ENCODE measurements at regions not wholly inside any gene's neighbourhood (a gene's known extent, or its start where the extent isn't known, plus 50 kb on each side); places are given as distances from the start of the nearest gene placed in this dataset.

DNA sequence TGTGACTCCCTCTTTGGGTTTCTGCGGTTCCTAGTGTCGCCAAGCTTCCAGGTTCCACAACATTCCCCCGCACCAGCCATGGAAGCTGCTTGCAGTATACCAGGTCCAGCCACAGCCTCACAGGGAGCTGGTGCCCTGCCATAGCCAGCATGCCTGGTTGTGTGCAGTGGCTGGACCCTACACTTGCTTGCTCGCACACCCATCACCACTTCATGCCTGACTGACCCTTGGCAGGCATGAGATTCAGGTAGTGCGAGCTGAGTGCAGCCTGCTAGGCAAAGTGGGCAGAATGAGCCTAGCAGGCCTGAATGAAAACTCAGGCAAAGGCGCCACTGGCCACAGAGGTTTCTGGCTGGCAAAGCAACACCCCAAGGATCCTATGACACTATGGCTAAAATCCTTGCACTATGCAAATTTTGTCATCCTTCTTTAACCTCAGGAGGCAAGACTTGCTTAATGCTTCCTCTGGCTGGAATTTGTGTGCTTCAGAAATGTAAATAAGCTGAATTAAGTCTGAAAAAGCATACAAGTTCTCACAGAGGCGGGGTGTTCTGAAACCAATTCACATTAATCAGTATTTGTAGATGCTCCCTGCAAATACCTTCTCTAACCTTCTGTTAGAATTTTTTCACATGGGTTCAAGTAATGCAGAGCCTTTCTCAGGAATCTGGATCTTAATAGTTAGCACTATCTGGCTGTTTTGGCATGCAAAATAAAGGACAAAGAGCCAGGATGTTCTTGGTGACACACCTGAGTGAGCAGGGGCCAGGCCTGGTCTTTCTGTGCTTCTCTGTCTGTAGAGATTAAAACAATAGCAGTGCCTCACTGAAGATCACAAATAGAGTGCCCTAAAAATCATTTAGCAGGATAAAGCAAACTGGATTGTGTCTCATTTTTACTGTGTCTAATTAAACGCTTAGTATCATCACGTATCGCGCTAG lies 256.9 kb downstream of the GPATCH2 start:
- Mint-ChIP-seq H3K4me3 (no peak overlapping the region), H3K27me3 (no peaks in the 10 kb centered on the region), H3K9me3 (peaks cover 15% of the 10 kb centered on the region), H3K36me3 (ENCODE audit: low read depth) (no peaks in the 10 kb centered on the region), H3K27ac (no peak overlapping the region), H3K4me1 (ENCODE audit: low read depth) (peaks cover 3% of the 10 kb centered on the region)
- DNase-seq, result no peak

DNA sequence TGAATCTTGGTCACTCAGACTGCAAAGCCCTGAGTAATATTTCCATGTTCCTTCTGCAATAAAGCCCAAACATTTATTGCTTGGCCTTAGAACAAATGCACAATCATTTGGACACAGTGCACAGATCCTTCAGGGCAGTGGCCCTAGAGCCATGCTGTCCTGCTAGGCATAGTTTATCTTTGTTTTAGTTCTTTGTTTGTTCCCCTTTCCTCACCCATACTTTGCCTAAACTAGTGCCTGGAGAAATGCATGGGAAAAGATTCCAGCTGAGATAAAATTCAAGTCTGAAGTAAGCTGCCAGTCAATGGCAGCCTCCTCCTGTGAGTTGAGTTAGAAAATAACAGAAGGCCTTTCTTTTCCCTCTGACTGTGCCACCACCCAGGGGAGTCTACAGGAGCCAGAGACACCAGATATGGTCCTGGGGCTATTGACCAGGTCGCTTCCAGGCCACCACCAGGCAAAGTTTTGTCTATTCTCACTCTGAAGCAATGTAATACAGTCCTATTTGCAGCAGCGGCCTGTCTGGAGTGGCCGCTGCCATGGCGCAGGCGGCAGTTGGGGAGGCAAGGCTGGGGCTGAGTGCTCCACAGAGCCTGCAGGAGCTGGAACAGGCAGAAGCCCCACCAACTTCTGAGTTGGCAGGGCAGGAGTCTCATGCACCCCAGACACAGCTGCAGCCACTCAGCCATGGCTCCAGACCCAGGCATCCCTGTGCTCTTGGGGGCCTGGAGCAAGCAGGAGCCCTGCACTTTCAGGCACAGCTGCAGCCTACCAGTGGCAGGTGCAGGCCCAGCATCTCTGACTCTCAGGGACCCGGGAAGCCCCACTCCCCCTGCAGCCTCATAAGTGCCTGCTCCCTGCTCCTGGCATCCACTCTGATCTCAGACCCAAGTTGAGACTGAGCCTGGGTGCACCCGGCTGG lies 258.6 kb downstream of the GPATCH2 start:
- H3K4me1 Mint-ChIP-seq (ENCODE audit: low read depth), result peaks cover 3% of the 10 kb centered on the region
- H3K4me3 Mint-ChIP-seq, result no peak overlapping the region
- no peaks in the 10 kb centered on the region for H3K27me3 Mint-ChIP-seq
- DNase-seq, result no peak
- no peak overlapping the region for H3K27ac Mint-ChIP-seq
- peaks cover 6% of the 10 kb centered on the region for H3K9me3 Mint-ChIP-seq
- no peaks in the 10 kb centered on the region for H3K36me3 Mint-ChIP-seq (ENCODE audit: low read depth)

DNA sequence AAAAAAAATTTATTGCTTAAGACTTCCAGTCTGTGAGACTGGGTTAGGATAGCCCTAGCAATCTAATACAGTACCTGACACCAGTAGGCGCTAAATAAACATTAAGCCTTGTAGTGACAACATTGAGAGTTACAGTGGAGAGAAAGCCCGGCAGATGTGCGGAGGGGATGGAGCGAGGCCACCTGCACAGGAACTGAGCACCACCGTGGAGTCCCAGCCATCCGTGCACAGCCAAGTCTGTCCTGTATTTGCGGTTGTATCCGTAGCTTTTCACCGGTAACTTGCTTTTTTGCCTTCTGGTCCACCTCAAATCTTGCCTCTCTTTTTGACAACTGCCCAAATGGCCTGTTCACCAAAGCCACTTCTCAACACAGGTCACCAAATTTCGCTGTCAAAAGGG lies 260.1 kb downstream of the GPATCH2 start:
- H3K27me3 Mint-ChIP-seq, result no peaks in the 10 kb centered on the region
- H3K4me3 Mint-ChIP-seq, result no peak overlapping the region
- peaks cover 3% of the 10 kb centered on the region for H3K4me1 Mint-ChIP-seq (ENCODE audit: low read depth)
- DNase-seq, result no peak
- no peak overlapping the region for H3K27ac Mint-ChIP-seq
- no peaks in the 10 kb centered on the region for H3K9me3 Mint-ChIP-seq
- no peaks in the 10 kb centered on the region for H3K36me3 Mint-ChIP-seq (ENCODE audit: low read depth)

DNA sequence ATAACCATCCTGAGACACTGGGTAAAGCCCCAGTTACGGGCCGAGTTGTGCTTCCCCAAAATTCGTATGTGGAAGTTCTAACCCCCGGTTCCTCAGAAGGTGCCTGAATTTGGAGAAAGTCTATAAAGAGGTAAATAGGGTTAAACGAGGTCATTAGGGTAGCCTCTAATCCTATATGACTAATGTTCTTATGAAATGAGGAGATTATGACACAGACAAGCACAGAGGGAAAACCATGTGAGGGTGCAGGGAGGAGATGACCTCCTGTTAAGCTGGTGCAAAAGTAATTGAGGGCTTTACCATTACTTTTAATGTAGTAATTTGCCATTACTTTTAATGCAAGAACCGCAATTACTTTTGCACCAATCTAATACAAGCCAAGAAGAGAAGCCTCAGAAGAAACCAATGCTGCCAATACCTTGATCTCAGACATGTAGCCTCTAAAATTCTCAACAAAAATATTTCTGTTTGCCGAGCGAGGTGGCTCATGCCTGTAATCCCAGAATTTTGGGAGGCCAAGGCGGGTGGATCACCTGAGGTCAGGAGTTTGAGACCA lies 260.8 kb downstream of the GPATCH2 start:
- H3K4me1 Mint-ChIP-seq (ENCODE audit: low read depth), result peaks cover 3% of the 10 kb centered on the region
- no peaks in the 10 kb centered on the region for H3K27me3 Mint-ChIP-seq
- no peaks in the 10 kb centered on the region for H3K36me3 Mint-ChIP-seq (ENCODE audit: low read depth)
- no peak overlapping the region for H3K27ac Mint-ChIP-seq
- no peak for DNase-seq
- no peaks in the 10 kb centered on the region for H3K9me3 Mint-ChIP-seq
- no peak overlapping the region for H3K4me3 Mint-ChIP-seq

DNA sequence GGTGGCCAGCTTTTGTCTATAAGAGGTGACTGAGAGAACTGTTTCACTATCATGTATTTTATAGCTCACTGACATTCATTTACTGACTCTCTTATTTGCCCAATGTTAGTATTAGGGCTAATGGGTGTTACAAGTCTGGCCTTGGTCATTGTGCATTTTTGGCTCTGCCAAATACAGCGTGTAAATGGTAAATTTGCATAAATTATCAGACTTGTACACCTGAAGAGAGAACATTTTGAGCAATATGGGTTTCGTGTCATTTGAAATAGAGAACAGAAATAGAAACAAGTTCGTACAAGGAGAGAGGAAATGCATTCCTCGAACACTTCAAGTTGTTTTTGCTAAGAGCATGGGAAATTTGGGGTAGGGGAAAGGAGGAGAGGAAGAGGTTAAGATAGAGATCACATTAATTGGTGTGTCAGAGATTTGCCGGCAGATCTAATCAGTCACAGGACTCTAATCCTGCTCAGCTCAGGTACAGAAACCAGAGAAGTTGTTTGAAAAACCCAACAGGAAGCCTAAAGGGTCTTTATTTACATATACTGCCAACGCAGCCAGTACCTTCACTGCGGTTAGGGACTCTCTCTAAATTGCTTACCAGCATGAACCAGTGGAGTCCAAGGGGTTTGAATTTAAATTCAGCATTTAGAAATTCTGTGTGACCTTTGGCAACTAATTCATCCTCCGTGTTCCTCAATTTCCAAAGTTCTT lies 261.5 kb downstream of the GPATCH2 start:
- H3K4me3 Mint-ChIP-seq, result no peak overlapping the region
- H3K9me3 Mint-ChIP-seq, result no peaks in the 10 kb centered on the region
- H3K36me3 Mint-ChIP-seq (ENCODE audit: low read depth), result no peaks in the 10 kb centered on the region
- no peaks in the 10 kb centered on the region for H3K27me3 Mint-ChIP-seq
- no peak for DNase-seq
- H3K27ac Mint-ChIP-seq, result no peak overlapping the region
- H3K4me1 Mint-ChIP-seq (ENCODE audit: low read depth), result peaks cover 3% of the 10 kb centered on the region

DNA sequence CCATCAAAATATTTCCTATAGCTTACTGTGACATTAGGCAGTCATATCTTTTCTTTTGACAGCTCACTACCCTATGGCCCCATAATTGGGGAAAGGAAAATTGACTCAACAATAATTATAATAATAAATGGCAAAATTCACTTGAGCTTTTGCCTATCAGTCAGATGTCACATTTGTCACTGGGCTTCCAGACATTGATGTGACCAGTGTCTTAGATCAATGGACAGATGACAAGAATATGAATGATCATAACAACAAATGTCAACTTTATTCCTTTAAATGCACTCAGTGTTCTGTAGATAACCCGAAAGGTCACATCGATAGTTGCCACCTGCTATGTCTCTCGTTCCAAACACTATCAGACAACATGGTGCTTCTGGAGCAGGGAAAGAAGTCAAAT lies 266.7 kb downstream of the GPATCH2 start:
- Mint-ChIP-seq H3K4me1 (ENCODE audit: low read depth) (no peaks in the 10 kb centered on the region), H3K27ac (no peak overlapping the region), H3K27me3 (no peaks in the 10 kb centered on the region), H3K36me3 (ENCODE audit: low read depth) (no peaks in the 10 kb centered on the region), H3K4me3 (no peak overlapping the region), H3K9me3 (peaks cover 3% of the 10 kb centered on the region)
- DNase-seq, result no peak

DNA sequence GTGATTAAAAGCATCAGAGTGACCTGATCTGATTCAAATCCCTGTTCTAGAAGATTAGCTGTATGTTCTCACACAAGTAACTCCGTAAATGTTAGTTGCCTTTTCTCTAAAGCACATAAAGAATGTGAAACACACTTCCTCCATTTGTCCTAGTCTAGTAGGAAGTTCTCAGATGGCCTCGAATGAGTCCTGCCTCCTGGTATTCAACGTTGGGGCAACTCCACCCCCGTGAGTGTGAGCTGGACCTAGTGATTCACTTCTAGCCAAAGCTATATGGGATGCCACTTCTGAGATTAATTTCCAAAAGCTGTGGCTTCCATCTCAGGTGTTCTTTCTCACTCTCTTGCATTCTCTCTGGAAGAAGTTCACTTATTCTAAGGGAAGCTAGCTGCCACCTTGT lies 267.6 kb downstream of the GPATCH2 start:
- Mint-ChIP-seq H3K27ac (no peak overlapping the region), H3K36me3 (ENCODE audit: low read depth) (no peaks in the 10 kb centered on the region), H3K4me3 (no peak overlapping the region), H3K27me3 (no peaks in the 10 kb centered on the region), H3K4me1 (ENCODE audit: low read depth) (no peaks in the 10 kb centered on the region), H3K9me3 (peaks cover 3% of the 10 kb centered on the region)
- DNase-seq, result no peak

DNA sequence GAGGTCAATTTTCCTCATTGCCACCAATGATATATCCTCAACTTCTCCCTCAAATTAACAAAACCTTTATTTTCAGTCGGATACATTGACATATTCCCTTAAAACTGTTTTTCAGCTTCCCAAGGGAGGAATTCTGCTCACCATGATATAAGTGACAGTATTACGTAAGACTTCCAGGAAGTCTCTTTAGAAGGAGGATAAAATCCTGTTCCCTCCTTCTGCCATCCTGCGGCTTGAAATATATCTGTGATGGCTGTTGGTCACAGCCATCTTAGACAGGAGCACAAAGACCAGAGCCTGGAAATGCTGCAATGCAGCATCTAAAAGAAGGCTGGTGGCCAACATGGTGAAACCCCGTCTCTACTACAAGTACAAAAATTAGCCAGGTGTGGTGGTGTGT lies 270.4 kb downstream of the GPATCH2 start:
- H3K27me3 Mint-ChIP-seq, result no peaks in the 10 kb centered on the region
- H3K4me3 Mint-ChIP-seq, result no peak overlapping the region
- no peaks in the 10 kb centered on the region for H3K36me3 Mint-ChIP-seq (ENCODE audit: low read depth)
- H3K27ac Mint-ChIP-seq, result no peak overlapping the region
- no peaks in the 10 kb centered on the region for H3K4me1 Mint-ChIP-seq (ENCODE audit: low read depth)
- no peak for DNase-seq
- peaks cover 3% of the 10 kb centered on the region for H3K9me3 Mint-ChIP-seq

DNA sequence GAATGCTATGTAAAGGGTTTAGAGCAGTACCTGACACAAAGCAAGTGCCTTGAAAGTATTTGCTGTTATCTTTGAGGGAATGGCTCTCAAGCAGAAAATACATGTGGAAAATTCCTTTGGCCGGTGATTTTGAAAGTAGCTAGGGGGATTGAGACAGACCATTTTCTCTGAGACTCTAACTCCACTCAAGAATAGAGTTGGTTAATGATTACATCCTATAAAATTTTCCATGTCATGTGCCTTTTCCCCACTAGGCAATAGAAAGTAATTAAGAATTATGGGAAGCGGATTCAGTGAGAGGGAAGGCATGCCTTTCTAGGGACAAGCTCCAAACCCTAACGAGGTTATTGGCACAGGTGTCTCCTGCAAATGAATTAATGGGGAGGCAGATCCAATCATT lies 276.0 kb downstream of the GPATCH2 start:
- Mint-ChIP-seq H3K27me3 (no peaks in the 10 kb centered on the region), H3K4me3 (no peak overlapping the region), H3K4me1 (ENCODE audit: low read depth) (no peaks in the 10 kb centered on the region), H3K27ac (no peak overlapping the region), H3K9me3 (no peaks in the 10 kb centered on the region), H3K36me3 (ENCODE audit: low read depth) (no peaks in the 10 kb centered on the region)
- DNase-seq, result no peak

DNA sequence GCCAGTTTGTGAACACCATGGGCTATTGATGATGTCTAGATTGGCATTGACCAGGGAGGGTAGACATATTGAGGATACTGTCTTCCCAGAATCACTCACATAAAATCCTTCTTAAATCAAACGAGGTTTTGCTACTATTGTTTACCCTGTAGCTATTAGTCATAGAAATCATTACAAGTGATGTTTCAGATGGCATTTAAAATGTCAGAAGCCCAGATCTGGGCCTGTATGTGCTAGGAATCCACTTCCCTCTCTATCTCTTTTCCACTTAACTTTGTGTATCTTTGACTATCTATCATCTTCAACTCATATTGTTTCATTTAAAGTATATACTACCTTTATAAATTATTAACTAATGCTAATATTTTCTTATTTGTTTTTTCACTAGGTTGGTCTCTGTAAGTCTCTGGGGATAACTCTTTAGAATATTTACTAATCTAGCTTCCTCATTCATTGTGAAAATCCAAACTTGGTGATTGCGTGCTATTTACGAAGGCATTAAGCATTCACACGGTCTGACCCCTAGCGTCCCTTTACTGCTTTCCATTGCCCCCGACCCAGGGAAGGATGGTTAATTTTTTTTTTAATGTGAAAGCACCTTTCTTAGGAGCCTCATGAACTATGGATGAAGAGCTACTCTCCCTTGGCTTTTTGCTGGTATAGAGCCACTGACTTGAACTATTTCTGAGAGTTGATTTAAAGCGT lies 281.8 kb downstream of the GPATCH2 start:
- H3K27me3 Mint-ChIP-seq, result no peaks in the 10 kb centered on the region
- no peaks in the 10 kb centered on the region for H3K36me3 Mint-ChIP-seq (ENCODE audit: low read depth)
- H3K4me1 Mint-ChIP-seq (ENCODE audit: low read depth), result no peaks in the 10 kb centered on the region
- H3K9me3 Mint-ChIP-seq, result peaks cover 4% of the 10 kb centered on the region
- DNase-seq, result no peak
- no peak overlapping the region for H3K27ac Mint-ChIP-seq
- no peak overlapping the region for H3K4me3 Mint-ChIP-seq

DNA sequence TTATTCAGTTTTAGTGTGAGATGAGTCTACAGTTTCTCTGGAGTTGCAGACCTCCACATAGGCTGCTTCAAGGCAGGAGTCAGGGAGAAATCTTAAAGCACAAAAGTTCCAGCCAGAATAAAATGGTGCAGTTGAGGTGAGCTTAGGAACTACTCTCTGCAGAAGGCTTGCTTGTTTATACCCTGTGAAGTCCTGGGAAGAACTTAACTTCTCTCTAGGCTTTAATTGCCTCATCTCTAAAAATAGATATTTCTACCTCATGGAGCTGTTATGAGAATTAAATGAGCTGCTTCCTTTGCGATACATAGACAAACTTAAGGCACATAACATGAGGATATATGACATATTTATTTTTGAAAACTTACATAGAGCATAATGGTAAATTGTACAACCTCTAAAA lies 286.2 kb downstream of the GPATCH2 start:
- Mint-ChIP-seq H3K9me3 (peaks cover 4% of the 10 kb centered on the region), H3K36me3 (ENCODE audit: low read depth) (no peaks in the 10 kb centered on the region), H3K27me3 (no peaks in the 10 kb centered on the region), H3K27ac (no peak overlapping the region), H3K4me1 (ENCODE audit: low read depth) (no peaks in the 10 kb centered on the region), H3K4me3 (no peak overlapping the region)
- DNase-seq, result no peak

DNA sequence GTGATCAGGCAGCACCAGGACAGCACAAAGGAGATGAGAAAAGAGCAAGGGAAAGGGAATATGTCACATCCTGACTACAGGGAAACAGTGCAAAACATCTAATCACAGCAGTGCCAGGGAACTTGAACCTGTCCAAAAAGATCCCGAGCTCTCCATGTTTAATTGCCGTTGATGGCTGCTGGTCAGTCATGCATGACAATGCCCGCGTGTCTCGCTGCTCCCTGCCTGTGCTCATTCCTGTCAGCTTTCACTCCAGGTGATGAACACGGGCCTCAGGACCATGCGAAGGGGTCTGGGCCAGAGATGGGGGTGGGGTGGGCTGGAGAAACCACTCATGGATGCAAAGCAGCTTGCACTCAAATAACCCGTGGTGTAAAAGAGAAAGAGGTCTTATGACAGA lies 287.0 kb downstream of the GPATCH2 start:
- Mint-ChIP-seq H3K4me1 (ENCODE audit: low read depth) (no peaks in the 10 kb centered on the region), H3K27ac (no peak overlapping the region), H3K27me3 (no peaks in the 10 kb centered on the region), H3K9me3 (peaks cover 4% of the 10 kb centered on the region), H3K4me3 (no peak overlapping the region), H3K36me3 (ENCODE audit: low read depth) (no peaks in the 10 kb centered on the region)
- no peak for DNase-seq

DNA sequence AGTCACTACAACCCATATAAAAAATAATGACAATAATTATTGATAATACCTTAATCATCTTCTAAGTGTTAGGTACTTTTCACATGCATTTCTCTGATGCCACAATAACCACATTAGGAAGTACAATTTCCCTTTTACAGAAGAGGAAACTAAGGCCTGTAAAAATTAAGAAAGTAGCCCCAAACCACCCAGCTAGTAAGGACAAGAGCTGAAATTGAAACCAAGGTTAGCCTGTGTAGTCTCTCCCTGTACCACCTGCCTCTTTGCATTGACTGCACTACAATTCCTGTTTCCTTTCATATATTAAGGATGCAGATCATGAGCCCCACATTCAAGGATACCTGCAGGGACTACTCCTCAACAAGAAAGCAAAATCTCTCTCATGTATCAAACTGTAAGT lies 288.8 kb downstream of the GPATCH2 start:
- Mint-ChIP-seq H3K9me3 (no peaks in the 10 kb centered on the region), H3K27me3 (no peaks in the 10 kb centered on the region), H3K4me3 (no peak overlapping the region), H3K4me1 (ENCODE audit: low read depth) (no peaks in the 10 kb centered on the region), H3K36me3 (ENCODE audit: low read depth) (no peaks in the 10 kb centered on the region), H3K27ac (no peak overlapping the region)
- no peak for DNase-seq

DNA sequence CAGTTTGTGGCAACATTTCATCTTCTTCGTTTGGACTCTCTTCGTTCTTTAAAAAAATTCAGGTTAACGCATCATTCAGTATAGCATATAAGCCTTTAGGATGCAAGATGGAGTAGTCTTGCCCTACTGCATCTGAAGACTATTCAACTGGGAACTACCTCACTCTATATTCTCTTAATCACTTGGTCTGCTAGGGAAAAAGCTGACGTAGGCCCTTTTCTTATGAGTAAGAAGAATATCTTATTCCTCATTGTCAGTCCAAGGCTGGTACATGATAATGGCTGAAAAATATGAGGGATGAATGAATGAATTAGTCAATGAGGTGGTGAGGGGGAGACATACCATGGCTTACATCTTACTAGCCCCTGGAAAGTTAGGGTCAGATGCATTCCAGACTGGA lies 294.2 kb downstream of the GPATCH2 start:
- Mint-ChIP-seq H3K4me3 (no peak overlapping the region), H3K9me3 (no peaks in the 10 kb centered on the region), H3K4me1 (ENCODE audit: low read depth) (no peaks in the 10 kb centered on the region), H3K36me3 (ENCODE audit: low read depth) (no peaks in the 10 kb centered on the region), H3K27ac (no peak overlapping the region), H3K27me3 (no peaks in the 10 kb centered on the region)
- no peak for DNase-seq
